ENCODE measurements at regions not wholly inside any gene's neighbourhood (a gene's known extent, or its start where the extent isn't known, plus 50 kb on each side); places are given as distances from the start of the nearest gene placed in this dataset.
"Not testable (repeated sequence)": the region's sequence is repeated elsewhere in the genome, so short reads cannot be mapped to it uniquely, and the experiment has no call there.

GRCh38 chrY:11064376-11064775 lies 1536.7 kb downstream of the TSPY10 start:
- no peak overlapping the region for H3K27ac ChIP-seq
- WGBS, 2 donors: 11% methylated on average over 1 of the region's 1 CpG; no CpG with 5 or more reads in 1 of the 2 donors

GRCh38 chrY:11069271-11069670 lies 1541.6 kb downstream of the TSPY10 start:
- Histone ChIP-seq H3K9me3 (no peaks in the 10 kb centered on the region), H3K27me3 (no peaks in the 10 kb centered on the region), H3K27ac (no peak overlapping the region), H3K36me3 (replicated peaks in 1 of 2; ENCODE audit: insufficient read depth in 1 of 2, low read depth in 2 of 2) (no peaks in the 10 kb centered on the region), H3K4me1 (no peaks in the 10 kb centered on the region), H3K4me3 (no peak overlapping the region)
- 62 to 73% methylated on average over 5 to 6 of the region's 6 CpGs for WGBS, 2 donors
- ATAC-seq (no peak), DNase-seq (no peak)
- intact Hi-C loops (cut with DNase I): no loop called here
- TF ChIP-seq POLR2A (IDR thresholded peaks at IDR 0.05): no peak
- TF ChIP-seq, protein P1, sequence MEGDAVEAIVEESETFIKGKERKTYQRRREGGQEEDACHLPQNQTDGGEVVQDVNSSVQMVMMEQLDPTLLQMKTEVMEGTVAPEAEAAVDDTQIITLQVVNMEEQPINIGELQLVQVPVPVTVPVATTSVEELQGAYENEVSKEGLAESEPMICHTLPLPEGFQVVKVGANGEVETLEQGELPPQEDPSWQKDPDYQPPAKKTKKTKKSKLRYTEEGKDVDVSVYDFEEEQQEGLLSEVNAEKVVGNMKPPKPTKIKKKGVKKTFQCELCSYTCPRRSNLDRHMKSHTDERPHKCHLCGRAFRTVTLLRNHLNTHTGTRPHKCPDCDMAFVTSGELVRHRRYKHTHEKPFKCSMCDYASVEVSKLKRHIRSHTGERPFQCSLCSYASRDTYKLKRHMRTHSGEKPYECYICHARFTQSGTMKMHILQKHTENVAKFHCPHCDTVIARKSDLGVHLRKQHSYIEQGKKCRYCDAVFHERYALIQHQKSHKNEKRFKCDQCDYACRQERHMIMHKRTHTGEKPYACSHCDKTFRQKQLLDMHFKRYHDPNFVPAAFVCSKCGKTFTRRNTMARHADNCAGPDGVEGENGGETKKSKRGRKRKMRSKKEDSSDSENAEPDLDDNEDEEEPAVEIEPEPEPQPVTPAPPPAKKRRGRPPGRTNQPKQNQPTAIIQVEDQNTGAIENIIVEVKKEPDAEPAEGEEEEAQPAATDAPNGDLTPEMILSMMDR (IDR thresholded peaks at IDR 0.05): no peak

More at GRCh38 chrY:11064376-11064775, 1536.7 kb downstream of the TSPY10 start:
- ATAC-seq (no peak), DNase-seq (no peak)
- intact Hi-C loops (cut with DNase I): no loop called here
- no peak for TF ChIP-seq POLR2A (IDR thresholded peaks at IDR 0.05)
- TF ChIP-seq, protein P1 (IDR thresholded peaks at IDR 0.05): no peak
- H3K4me1 ChIP-seq: no peaks in the 10 kb centered on the region
- no peaks in the 10 kb centered on the region for H3K9me3 ChIP-seq
- H3K27me3 ChIP-seq: no peaks in the 10 kb centered on the region
- no peak overlapping the region for H3K4me3 ChIP-seq
- H3K36me3 ChIP-seq (replicated peaks in 1 of 2; ENCODE audit: insufficient read depth in 1 of 2, low read depth in 2 of 2): no peaks in the 10 kb centered on the region

DNA sequence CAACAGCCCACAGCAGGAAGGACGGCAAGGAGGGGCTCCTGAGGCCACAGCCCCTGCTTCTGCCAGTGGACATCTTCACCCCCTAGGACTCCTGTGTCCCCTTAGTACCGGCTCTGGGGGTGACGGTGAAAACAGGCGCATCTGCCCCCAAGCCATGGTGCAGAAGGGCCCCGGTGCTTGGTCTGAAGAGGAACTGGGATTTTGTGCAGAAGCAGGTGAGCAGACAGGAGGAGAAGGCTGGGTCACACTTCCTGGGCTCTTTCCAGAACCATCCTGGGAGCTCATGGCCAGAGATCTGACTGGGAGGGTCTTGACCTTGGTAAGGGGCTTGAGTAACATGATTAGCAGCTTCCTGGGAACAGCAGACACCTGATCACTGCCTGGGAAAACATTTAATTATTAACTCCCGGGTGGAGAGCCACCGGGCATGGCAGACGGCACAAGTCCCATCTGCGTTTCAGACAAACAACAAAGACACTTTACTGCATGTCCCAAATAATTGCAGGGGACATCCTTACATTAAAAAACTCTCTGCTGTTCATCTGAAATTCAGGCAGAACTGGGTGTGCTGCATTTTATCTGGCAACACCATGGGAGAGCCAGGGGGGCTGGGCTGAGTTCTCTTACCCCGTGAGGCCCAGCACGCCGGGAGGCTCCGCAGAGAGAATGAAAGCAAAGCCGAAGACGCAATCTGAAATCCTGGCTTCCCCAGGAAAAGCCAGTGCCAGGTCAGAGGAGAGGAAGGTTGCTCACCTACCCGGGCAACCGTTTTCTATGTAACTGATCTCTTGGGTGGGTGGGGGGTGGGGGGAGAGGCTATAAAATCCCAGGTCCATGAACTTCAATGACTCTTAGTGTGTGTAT lies 1542.8 kb downstream of the TSPY10 start:
- WGBS, 2 donors: 65 to 76% methylated on average over 5 to 9 of the region's 17 CpGs
- TF ChIP-seq, protein P1 (IDR thresholded peaks at IDR 0.05): no peak
- no peak for TF ChIP-seq POLR2A (IDR thresholded peaks at IDR 0.05)
- DNase-seq: no peak

DNA sequence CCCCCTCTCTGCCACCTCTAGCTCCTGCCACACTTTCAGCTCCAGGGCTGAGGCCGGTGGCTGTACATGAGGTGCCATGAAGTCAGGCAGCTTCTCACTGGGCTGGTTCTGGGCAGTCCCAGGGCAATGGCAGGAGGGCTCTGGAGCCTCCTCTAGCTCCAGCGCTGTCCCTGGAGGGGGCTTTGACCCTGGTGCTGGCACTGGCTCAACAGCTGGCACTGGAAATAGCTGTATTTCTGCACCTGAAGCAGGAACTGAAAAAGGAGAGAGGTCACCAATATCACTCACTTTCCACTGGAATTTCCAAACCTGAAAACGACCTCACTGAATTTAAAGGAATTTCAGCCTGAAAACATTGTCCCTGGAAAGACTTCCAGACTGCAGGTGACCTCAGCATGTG lies 1558.1 kb downstream of the TSPY10 start:
- 15 to 40% methylated on average over 1 to 2 of the region's 3 CpGs for WGBS, 2 donors
- H3K27ac ChIP-seq; H3K27me3 ChIP-seq; H3K9me3 ChIP-seq; H3K4me1 ChIP-seq; H3K36me3 ChIP-seq (replicated peaks in 1 of 2; ENCODE audit: insufficient read depth in 1 of 2, low read depth in 2 of 2); ATAC-seq; intact Hi-C loops (cut with DNase I); H3K4me3 ChIP-seq: not testable (repeated sequence)
- DNase-seq: peak in 2 of 4 donors; percentile 6 to 57

More for the DNA sequence above, 1542.8 kb downstream of the TSPY10 start:
- Histone ChIP-seq H3K27me3 (no peaks in the 10 kb centered on the region), H3K9me3 (no peaks in the 10 kb centered on the region), H3K27ac (no peak overlapping the region), H3K4me1 (no peaks in the 10 kb centered on the region), H3K4me3 (no peak overlapping the region), H3K36me3 (replicated peaks in 1 of 2; ENCODE audit: insufficient read depth in 1 of 2, low read depth in 2 of 2) (no peaks in the 10 kb centered on the region)
- intact Hi-C loops (cut with DNase I): no loop called here
- ATAC-seq: no peak

- H3K9me3 ChIP-seq; H3K27ac ChIP-seq; H3K4me1 ChIP-seq; DNase-seq; H3K4me3 ChIP-seq; ATAC-seq; intact Hi-C loops (cut with DNase I); H3K36me3 ChIP-seq (replicated peaks in 1 of 2; ENCODE audit: insufficient read depth in 1 of 2, low read depth in 2 of 2); H3K27me3 ChIP-seq: not testable (repeated sequence)
- 51 to 60% methylated on average over 2 to 14 of the region's 20 CpGs for WGBS, 2 donors
Measured at GRCh38 chrY:11097498-11097897, 1569.8 kb downstream of the TSPY10 start.

- H3K9me3 ChIP-seq; DNase-seq; H3K4me1 ChIP-seq; H3K4me3 ChIP-seq; H3K27me3 ChIP-seq; H3K36me3 ChIP-seq (replicated peaks in 1 of 2; ENCODE audit: insufficient read depth in 1 of 2, low read depth in 2 of 2); ATAC-seq; intact Hi-C loops (cut with DNase I); H3K27ac ChIP-seq: not testable (repeated sequence)
- 52 to 71% methylated on average over 15 to 20 of the region's 21 CpGs for WGBS, 2 donors
Measured at GRCh38 chrY:11098419-11098818, 1570.7 kb downstream of the TSPY10 start.
